COLO668 (cell line): ENCODE measurements at regions not wholly inside any gene's neighbourhood (a gene's known extent, or its start where the extent isn't known, plus 50 kb on each side); places are given as distances from the start of the nearest gene placed in this dataset.

Experiments used
- DNase-seq: peaks from one replicate; lab custom pipeline; 2025; ENCODE audit not compliant: unreplicated experiment; lab: John Stamatoyannopoulos, UW

DNA sequence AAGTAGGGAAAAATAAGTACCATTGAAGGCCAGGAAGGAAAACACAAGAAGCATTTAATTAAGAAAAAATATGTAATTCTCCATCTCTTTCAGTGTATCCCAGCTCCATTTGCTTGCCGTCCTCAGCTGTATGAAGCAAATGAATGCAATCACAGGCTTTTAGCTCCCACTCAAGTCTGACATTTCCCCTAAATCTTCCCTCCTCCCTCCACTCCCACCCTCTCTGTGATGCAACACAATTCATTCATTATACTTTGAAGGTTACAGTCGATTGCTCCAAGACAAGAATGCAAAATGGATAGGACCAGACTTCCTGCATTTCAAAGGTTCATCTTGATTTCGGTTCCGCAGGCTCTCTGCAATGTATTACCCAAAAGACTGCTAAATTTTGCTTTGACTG, 172.7 kb upstream of the SERPINE2 start:
- DNase-seq, result no peak

DNA sequence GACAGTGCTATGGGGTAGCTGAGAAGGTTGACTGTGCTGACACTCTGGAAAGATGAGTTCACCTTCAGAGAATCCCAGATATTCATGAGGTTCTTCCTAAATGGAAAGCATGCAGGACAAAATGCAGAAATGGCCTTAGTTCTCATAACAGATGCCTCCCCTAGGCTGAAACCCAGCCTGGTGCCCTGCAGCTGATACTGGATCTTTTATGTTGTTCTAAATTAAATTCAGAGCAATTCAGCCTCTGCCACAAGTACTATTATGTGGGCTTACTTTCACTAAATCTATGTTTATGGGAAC, 172.0 kb upstream of the SERPINE2 start:
- DNase-seq, result no peak

DNA sequence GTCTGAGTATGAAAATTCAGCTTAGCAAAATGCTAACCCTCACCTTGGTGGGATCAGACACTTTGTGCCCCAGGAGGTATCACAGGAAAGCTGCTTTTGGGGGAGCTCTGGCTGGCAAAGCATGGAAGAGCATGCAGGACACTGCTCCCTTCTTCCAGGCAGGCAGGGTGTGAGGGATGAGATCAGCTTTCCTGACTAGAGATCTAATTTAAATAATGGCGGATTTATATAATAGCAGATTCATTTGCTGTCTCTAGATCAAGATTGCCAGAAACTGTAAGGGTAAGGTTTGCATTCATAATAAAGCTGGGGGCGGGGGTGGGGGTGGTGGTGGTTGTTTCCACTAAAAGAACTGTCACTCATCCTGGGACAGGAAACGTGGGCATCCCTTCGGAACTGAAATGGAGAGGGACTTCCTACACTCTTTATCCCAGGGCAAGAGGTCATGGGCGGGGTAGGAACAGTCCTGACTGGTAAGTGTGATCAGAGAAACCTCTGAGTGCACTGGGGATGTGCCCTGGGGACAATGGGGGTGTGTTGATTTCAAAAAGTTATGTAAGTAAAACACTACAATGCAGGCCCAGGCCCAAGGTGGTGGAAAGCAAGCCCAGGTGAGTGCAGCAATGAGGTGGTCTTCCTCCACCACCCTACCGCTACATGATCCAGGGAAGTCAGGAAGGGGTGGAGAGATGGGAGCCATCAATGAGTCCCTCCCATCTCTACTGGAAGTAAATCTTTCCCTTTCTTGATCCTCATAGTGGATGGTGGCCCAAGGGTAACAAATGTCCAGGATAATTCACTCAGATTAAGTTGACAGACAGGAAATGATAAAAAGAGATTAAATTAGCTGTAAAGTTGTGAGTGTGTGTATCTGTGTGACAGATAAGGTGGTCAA, 171.4 kb upstream of the SERPINE2 start:
- DNase-seq, result no peak

- no peak for DNase-seq
Observed at GRCh38 chr2:224209555-224210285, 170.6 kb upstream of the SERPINE2 start.

- DNase-seq, result no peak
Observed at GRCh38 chr2:224208443-224208842, 169.4 kb upstream of the SERPINE2 start.

DNA sequence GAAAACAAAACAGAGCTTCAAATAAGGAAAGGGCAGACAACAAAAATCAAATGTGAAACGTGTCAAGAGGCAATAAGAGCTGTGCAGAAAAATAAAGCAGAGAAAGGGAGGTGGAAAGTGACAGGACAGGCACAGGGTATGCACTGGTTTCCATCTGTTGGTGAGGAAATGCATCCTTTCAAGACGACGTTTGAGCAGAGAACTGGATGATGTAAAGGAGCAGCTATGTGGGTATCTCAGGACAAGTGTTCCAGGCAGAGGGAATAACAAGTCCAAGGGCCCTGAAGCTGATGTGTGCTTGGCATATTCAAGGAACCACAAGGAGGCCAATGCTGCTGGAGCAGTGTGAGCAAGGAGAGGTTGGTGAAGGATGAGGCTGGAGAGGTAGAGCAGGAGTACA, 168.9 kb upstream of the SERPINE2 start:
- no peak for DNase-seq

- DNase-seq, result no peak
Observed at GRCh38 chr2:224206816-224207215, 167.7 kb upstream of the SERPINE2 start.

- DNase-seq, result no peak
Observed at GRCh38 chr2:224202281-224202865, 163.3 kb upstream of the SERPINE2 start.

- no peak for DNase-seq
Observed at GRCh38 chr2:224198436-224198835, 159.3 kb upstream of the SERPINE2 start.

- DNase-seq, result no peak
Observed at GRCh38 chr2:224196810-224197209, 157.7 kb upstream of the SERPINE2 start.

DNA sequence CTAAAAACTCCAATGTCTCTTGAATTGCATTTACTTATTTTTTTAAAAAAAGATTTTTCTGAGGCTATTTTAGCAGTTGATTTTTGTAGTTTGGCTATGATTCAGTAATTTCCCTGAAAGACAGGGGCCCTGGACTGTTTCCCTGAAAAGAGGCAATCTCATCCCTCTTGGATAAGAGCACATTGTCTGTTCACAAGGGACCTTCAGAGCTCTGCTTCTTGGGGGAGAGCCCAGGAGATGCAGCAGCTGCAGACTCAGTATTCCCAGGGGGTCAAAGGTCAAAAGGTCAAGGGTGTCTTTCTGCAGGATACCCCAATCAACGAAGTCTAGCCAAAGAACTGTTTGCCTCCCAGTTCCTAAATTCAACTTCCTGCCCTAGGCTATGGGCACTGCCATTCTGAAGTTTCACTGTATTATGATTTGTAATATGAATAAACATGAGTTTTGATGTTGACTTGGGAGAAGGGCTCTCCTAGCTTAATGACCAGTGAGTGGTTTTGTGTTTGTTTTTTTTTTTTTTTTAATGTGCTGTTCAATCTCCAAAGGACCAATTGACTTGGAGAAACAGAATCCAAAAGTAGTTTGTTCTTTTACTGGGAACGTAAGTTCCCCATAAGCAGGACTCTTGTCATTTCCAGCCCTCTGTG, 157.0 kb upstream of the SERPINE2 start:
- DNase-seq, result no peak

GRCh38 chr2:224194161-224194560, 155.1 kb upstream of the SERPINE2 start:
- no peak for DNase-seq

GRCh38 chr2:224191465-224191864, 152.4 kb upstream of the SERPINE2 start:
- no peak for DNase-seq

DNA sequence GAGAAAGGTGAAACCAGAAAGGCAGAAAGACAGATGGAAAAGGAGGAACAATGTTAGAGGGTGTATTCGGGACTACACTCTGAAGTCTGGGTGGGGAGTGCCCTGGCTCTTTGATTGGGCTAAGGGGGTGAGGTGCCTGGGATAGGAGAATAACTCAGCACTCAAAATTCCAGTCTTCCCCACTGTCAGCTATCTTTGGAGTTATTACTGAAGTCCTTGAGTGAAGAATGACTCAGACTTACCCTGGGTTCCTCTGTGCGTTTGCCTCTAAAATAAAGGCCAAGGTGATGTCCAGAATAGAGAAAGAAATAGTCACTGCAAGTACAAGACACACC, 151.8 kb upstream of the SERPINE2 start:
- no peak for DNase-seq

- DNase-seq, result no peak
Observed at GRCh38 chr2:224190234-224190935, 151.3 kb upstream of the SERPINE2 start.

DNA sequence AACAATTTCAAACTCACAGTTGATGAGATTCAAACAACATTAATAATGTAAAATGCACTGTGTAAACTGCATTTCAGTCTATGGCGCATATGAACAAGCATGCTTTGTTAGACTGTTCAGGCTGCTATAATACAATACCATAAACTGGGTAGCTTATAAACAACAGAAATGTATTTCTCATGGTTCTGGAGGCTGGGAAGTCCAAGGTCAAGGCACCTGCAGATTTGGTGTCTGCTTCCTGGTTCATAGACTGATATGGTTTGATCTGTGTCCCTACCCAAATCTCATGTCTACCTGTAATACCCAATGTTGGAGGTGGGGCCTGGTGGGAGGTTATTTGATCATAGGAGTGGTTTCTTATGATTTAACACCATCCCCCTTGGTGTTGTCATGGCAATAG, 148.1 kb upstream of the SERPINE2 start:
- DNase-seq, result no peak

GRCh38 chr2:224185023-224185601, 146.0 kb upstream of the SERPINE2 start:
- DNase-seq, result no peak

DNA sequence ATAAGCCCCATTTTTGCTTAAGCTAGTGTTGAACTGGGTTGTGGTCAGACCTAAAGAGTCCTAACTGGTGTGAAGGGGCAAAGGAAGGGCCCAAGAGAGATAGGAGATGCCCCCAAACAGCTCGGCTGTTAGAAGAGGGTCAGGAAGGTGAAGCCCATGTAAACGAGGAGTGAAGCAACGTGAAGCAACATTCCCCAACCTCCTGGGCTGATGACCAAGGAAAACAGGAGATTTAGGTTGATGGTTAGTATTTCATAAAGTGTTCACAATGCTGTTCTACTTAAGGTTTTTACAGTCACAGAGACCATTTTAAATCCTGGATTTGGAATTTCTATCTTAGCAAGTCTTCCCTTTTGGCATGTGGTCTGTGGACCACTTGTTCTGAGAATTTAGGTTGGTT, 144.0 kb upstream of the SERPINE2 start:
- DNase-seq, result no peak

DNA sequence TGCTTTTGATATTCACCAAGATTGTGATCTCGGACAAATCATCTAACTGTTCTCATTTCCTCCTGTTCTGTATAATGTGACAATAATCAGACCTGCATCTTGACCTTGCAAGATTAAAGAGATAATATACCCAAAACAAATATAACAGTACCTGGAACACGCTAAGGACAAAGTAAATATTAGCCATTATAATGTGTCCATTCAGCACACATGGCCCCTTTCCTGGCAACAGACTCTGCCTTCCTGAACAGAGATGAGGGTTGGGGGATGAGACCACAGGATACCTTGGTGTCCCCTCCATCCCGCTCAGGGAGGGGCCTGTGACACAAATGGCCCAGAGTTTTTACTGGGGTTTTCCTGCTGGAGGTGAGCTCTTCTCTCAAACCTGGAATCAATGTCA, 143.4 kb upstream of the SERPINE2 start:
- DNase-seq, result no peak

GRCh38 chr2:224181534-224182155, 142.6 kb upstream of the SERPINE2 start:
- DNase-seq, result no peak
